T-helper 1 cell treated with Interleukin-12 subunit alpha and Interleukin-12 subunit beta and Interleukin-4 antibody, amounts not matched to agents 30 μg/mL and 1 μg/mL, for 36 hours (primary cell): ENCODE measurements at regions not wholly inside any gene's neighbourhood (a gene's known extent, or its start where the extent isn't known, plus 50 kb on each side); places are given as distances from the start of the nearest gene placed in this dataset.

ENCODE experiments used
- H3K27ac Mint-ChIP-seq: one replicate; pipeline ENCODE4 v1.8.0; 2021; ENCODE audit warnings: mild to moderate bottlenecking, mixed read lengths
- H3K27me3 Mint-ChIP-seq: one replicate; pipeline ENCODE4 v1.8.0; 2021; ENCODE audit warnings: low read depth, mixed read lengths
- H3K36me3 Mint-ChIP-seq: one replicate; pipeline ENCODE4 v1.8.0; 2021; ENCODE audit warnings: low read depth, mixed read lengths
- H3K4me1 Mint-ChIP-seq: one replicate; pipeline ENCODE4 v1.8.0; 2021; ENCODE audit warnings: low read depth, mixed read lengths
- H3K4me3 Mint-ChIP-seq: one replicate; pipeline ENCODE4 v1.8.0; 2021; ENCODE audit warnings: mild to moderate bottlenecking, moderate library complexity, mixed read lengths
- H3K9me3 Mint-ChIP-seq: one replicate; pipeline ENCODE4 v1.8.0; 2021; ENCODE audit warnings: mixed read lengths

GRCh38 chr12:115132145-115132544 lies 448.2 kb upstream of the TBX3 start:
- no peaks in the 10 kb centered on the region for H3K4me1 Mint-ChIP-seq
- peaks cover 4% of the 10 kb centered on the region for H3K9me3 Mint-ChIP-seq

GRCh38 chr12:115129727-115130126 lies 445.8 kb upstream of the TBX3 start:
- H3K9me3 Mint-ChIP-seq, result peaks cover 4% of the 10 kb centered on the region
- H3K36me3 Mint-ChIP-seq, result no peaks in the 10 kb centered on the region
- no peak overlapping the region for H3K4me3 Mint-ChIP-seq
- H3K27me3 Mint-ChIP-seq, result no peaks in the 10 kb centered on the region
- no peak overlapping the region for H3K27ac Mint-ChIP-seq
- H3K4me1 Mint-ChIP-seq, result no peaks in the 10 kb centered on the region

More at GRCh38 chr12:115132145-115132544, 448.2 kb upstream of the TBX3 start:
- Mint-ChIP-seq H3K36me3 (no peaks in the 10 kb centered on the region), H3K4me3 (no peak overlapping the region), H3K27ac (no peak overlapping the region), H3K27me3 (no peaks in the 10 kb centered on the region)

- Mint-ChIP-seq H3K27ac (no peak overlapping the region), H3K9me3 (peaks cover 25% of the 10 kb centered on the region), H3K4me3 (no peak overlapping the region), H3K27me3 (no peaks in the 10 kb centered on the region), H3K4me1 (no peaks in the 10 kb centered on the region), H3K36me3 (no peaks in the 10 kb centered on the region)
Measured at GRCh38 chr12:115121053-115121452, 437.1 kb upstream of the TBX3 start.

GRCh38 chr12:115118177-115118724 lies 434.3 kb upstream of the TBX3 start:
- no peaks in the 10 kb centered on the region for H3K4me1 Mint-ChIP-seq
- H3K4me3 Mint-ChIP-seq, result no peak overlapping the region
- H3K27ac Mint-ChIP-seq, result no peak overlapping the region
- H3K9me3 Mint-ChIP-seq, result peaks cover 18% of the 10 kb centered on the region
- H3K36me3 Mint-ChIP-seq, result no peaks in the 10 kb centered on the region
- no peaks in the 10 kb centered on the region for H3K27me3 Mint-ChIP-seq

- H3K4me1 Mint-ChIP-seq, result no peaks in the 10 kb centered on the region
- H3K27me3 Mint-ChIP-seq, result no peaks in the 10 kb centered on the region
- peaks cover 15% of the 10 kb centered on the region for H3K9me3 Mint-ChIP-seq
- H3K36me3 Mint-ChIP-seq, result no peaks in the 10 kb centered on the region
- no peak overlapping the region for H3K27ac Mint-ChIP-seq
- no peak overlapping the region for H3K4me3 Mint-ChIP-seq
Measured at GRCh38 chr12:115114140-115114539, 430.2 kb upstream of the TBX3 start.

GRCh38 chr12:115109863-115110262 lies 425.9 kb upstream of the TBX3 start:
- no peaks in the 10 kb centered on the region for H3K4me1 Mint-ChIP-seq
- H3K27me3 Mint-ChIP-seq, result no peaks in the 10 kb centered on the region

GRCh38 chr12:115108129-115109100 lies 424.4 kb upstream of the TBX3 start:
- Mint-ChIP-seq H3K27ac (no peak overlapping the region), H3K4me1 (no peaks in the 10 kb centered on the region), H3K9me3 (peaks cover 15% of the 10 kb centered on the region), H3K27me3 (no peaks in the 10 kb centered on the region), H3K36me3 (no peaks in the 10 kb centered on the region), H3K4me3 (no peak overlapping the region)

More at GRCh38 chr12:115109863-115110262, 425.9 kb upstream of the TBX3 start:
- Mint-ChIP-seq H3K27ac (no peak overlapping the region), H3K9me3 (peaks cover 10% of the 10 kb centered on the region), H3K4me3 (no peak overlapping the region), H3K36me3 (no peaks in the 10 kb centered on the region)

- Mint-ChIP-seq H3K9me3 (peaks cover 37% of the 10 kb centered on the region), H3K36me3 (no peaks in the 10 kb centered on the region), H3K4me1 (no peaks in the 10 kb centered on the region), H3K27me3 (no peaks in the 10 kb centered on the region), H3K27ac (no peak overlapping the region), H3K4me3 (no peak overlapping the region)
Measured at GRCh38 chr12:115103884-115104883, 420.2 kb upstream of the TBX3 start.

- no peak overlapping the region for H3K4me3 Mint-ChIP-seq
- no peaks in the 10 kb centered on the region for H3K4me1 Mint-ChIP-seq
- no peak overlapping the region for H3K27ac Mint-ChIP-seq
- H3K27me3 Mint-ChIP-seq, result no peaks in the 10 kb centered on the region
- no peaks in the 10 kb centered on the region for H3K36me3 Mint-ChIP-seq
- H3K9me3 Mint-ChIP-seq, result peaks cover 43% of the 10 kb centered on the region
Measured at GRCh38 chr12:115102450-115102849, 418.5 kb upstream of the TBX3 start.

GRCh38 chr12:115101520-115101919 lies 417.5 kb upstream of the TBX3 start:
- H3K9me3 Mint-ChIP-seq, result peaks cover 43% of the 10 kb centered on the region
- no peaks in the 10 kb centered on the region for H3K4me1 Mint-ChIP-seq
- no peaks in the 10 kb centered on the region for H3K27me3 Mint-ChIP-seq
- no peaks in the 10 kb centered on the region for H3K36me3 Mint-ChIP-seq
- H3K27ac Mint-ChIP-seq, result no peak overlapping the region
- H3K4me3 Mint-ChIP-seq, result no peak overlapping the region

- no peaks in the 10 kb centered on the region for H3K36me3 Mint-ChIP-seq
- no peaks in the 10 kb centered on the region for H3K4me1 Mint-ChIP-seq
- no peak overlapping the region for H3K4me3 Mint-ChIP-seq
- peaks cover 45% of the 10 kb centered on the region for H3K9me3 Mint-ChIP-seq
- H3K27ac Mint-ChIP-seq, result no peak overlapping the region
- no peaks in the 10 kb centered on the region for H3K27me3 Mint-ChIP-seq
Measured at GRCh38 chr12:115097416-115097815, 413.4 kb upstream of the TBX3 start.

- no peaks in the 10 kb centered on the region for H3K4me1 Mint-ChIP-seq
- H3K27ac Mint-ChIP-seq, result no peak overlapping the region
- no peak overlapping the region for H3K4me3 Mint-ChIP-seq
- no peaks in the 10 kb centered on the region for H3K27me3 Mint-ChIP-seq
- no peaks in the 10 kb centered on the region for H3K36me3 Mint-ChIP-seq
- peaks cover 47% of the 10 kb centered on the region for H3K9me3 Mint-ChIP-seq
Measured at GRCh38 chr12:115096588-115097397, 412.8 kb upstream of the TBX3 start.

GRCh38 chr12:115095073-115095748 lies 411.2 kb upstream of the TBX3 start:
- H3K36me3 Mint-ChIP-seq, result no peaks in the 10 kb centered on the region
- H3K27ac Mint-ChIP-seq, result no peak overlapping the region
- H3K4me3 Mint-ChIP-seq, result no peak overlapping the region
- peaks cover 37% of the 10 kb centered on the region for H3K9me3 Mint-ChIP-seq
- no peaks in the 10 kb centered on the region for H3K4me1 Mint-ChIP-seq
- no peaks in the 10 kb centered on the region for H3K27me3 Mint-ChIP-seq
